DND-41 (cell line): ENCODE measurements at regions not wholly inside any gene's neighbourhood (a gene's known extent, or its start where the extent isn't known, plus 50 kb on each side); places are given as distances from the start of the nearest gene placed in this dataset.
"Not testable (repeated sequence)": the region's sequence is repeated elsewhere in the genome, so short reads cannot be mapped to it uniquely, and the experiment has no call there.

ENCODE experiments used
- CTCF ChIP-seq: IDR thresholded peaks from 2 replicates; pipeline ENCODE4 v1.5.1; 2012; ENCODE audit warnings: borderline replicate concordance, low read length, moderate library complexity, mild to moderate bottlenecking; ENCODE audit not compliant: poor library complexity, severe bottlenecking; ENCODE audit errors: extremely low read depth
- EZH2 ChIP-seq: IDR thresholded peaks from 3 replicates; pipeline ENCODE4 v1.6.1; 2012; ENCODE audit warnings: borderline replicate concordance, low read depth, mild to moderate bottlenecking, moderate library complexity, low read length, inconsistent platforms; ENCODE audit not compliant: severe bottlenecking

- TF ChIP-seq CTCF, EZH2: not testable (repeated sequence)
Observed at GRCh38 chr7:156035387-156035786, 223.1 kb upstream of the SHH start.
